Nephron (organoid): ENCODE measurements at regions not wholly inside any gene's neighbourhood (a gene's known extent, or its start where the extent isn't known, plus 50 kb on each side); places are given as distances from the start of the nearest gene placed in this dataset.

Experiments
- H3K27ac Mint-ChIP-seq, 3 experiments: 2 replicates each; pipeline ENCODE4 v1.8.0; 2020; ENCODE audit warnings: mixed read lengths in 3 of 3, mild to moderate bottlenecking in 2 of 3, moderate library complexity in 1 of 3
- H3K27me3 Mint-ChIP-seq: 2 replicates; pipeline ENCODE4 v1.8.0; 2021; ENCODE audit warnings: low read depth, mild to moderate bottlenecking, moderate library complexity, mixed read lengths
- H3K36me3 Mint-ChIP-seq: 2 replicates; pipeline ENCODE4 v1.8.0; 2020; ENCODE audit warnings: low read depth, mixed read lengths
- H3K4me1 Mint-ChIP-seq: 2 replicates; pipeline ENCODE4 v1.8.0; 2020; ENCODE audit warnings: mixed read lengths
- H3K4me3 Mint-ChIP-seq, 3 experiments: 2 replicates each; pipeline ENCODE4 v1.8.0; 2020; ENCODE audit warnings: mild to moderate bottlenecking in 3 of 3, mixed read lengths in 3 of 3, moderate library complexity in 2 of 3
- H3K9me3 Mint-ChIP-seq: 2 replicates; pipeline ENCODE4 v1.8.0; 2020; ENCODE audit warnings: mixed read lengths
- TF ChIP-seq, protein P1 (sequence below), 3 experiments: fragments of 200-600 bp; sonication (generic); IDR thresholded peaks; one replicate each; pipeline ENCODE4 v1.5.0; 2021; ENCODE audit warnings: antibody characterized with exemption in 3 of 3; ENCODE audit not compliant: unreplicated experiment in 3 of 3

DNA sequence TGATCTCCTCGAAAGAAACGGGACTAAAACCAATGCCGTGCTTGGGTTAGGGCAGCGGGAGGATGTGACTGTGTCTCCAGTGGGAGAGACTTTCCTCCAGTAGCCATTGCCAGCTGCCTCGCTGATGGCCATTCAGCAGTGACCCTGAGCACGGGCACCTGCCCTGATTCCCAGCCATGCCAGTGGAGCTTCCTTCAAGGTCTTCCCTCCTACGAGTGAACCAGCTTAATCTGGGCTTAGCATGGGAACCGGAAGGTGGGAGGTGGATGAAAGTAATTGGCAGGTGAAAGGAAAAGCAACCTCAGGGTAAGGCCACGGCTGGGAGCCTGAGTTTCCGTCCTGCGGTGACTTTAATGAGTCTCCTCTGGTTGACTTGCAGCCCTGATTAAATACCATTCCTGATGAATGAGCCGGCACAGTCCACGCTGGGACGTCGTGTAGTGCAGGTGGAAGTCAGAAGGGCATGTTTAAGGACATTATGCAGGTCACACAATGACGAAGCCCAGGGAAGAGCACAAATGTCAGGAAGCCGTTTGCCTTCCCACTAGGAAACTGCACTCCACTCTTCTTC, 813.5 kb downstream of the QKI start:
- H3K9me3 Mint-ChIP-seq: no peaks in the 10 kb centered on the region
- H3K27ac Mint-ChIP-seq: no peak overlapping the region
- no peaks in the 10 kb centered on the region for H3K27me3 Mint-ChIP-seq
- no peaks in the 10 kb centered on the region for H3K4me1 Mint-ChIP-seq
- no peaks in the 10 kb centered on the region for H3K36me3 Mint-ChIP-seq
- no peak overlapping the region for H3K4me3 Mint-ChIP-seq
- TF ChIP-seq, protein P1, sequence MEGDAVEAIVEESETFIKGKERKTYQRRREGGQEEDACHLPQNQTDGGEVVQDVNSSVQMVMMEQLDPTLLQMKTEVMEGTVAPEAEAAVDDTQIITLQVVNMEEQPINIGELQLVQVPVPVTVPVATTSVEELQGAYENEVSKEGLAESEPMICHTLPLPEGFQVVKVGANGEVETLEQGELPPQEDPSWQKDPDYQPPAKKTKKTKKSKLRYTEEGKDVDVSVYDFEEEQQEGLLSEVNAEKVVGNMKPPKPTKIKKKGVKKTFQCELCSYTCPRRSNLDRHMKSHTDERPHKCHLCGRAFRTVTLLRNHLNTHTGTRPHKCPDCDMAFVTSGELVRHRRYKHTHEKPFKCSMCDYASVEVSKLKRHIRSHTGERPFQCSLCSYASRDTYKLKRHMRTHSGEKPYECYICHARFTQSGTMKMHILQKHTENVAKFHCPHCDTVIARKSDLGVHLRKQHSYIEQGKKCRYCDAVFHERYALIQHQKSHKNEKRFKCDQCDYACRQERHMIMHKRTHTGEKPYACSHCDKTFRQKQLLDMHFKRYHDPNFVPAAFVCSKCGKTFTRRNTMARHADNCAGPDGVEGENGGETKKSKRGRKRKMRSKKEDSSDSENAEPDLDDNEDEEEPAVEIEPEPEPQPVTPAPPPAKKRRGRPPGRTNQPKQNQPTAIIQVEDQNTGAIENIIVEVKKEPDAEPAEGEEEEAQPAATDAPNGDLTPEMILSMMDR (IDR thresholded peaks at IDR 0.05; ENCODE audit: unreplicated experiment in 3 of 3): no peak

DNA sequence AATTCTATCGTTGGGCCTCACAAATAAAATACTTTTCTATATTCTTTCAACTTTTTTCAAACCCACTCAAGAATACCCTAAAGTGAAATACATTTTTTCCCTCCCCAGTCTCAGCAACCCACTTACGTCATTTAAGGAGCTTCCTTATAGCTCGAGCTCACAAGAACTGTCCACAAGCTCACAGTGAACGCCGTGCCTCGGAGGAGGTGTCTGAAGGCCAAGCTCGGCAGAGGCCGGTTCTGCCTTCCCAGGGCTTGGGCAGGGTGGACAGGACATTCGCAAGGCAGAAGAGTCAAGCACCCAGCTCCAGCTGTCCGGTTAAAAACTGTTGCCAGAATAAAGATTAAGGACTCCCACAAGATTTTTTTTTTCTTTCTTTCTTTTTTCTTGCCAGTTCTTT, 802.3 kb downstream of the QKI start:
- Mint-ChIP-seq H3K27ac (no peak overlapping the region), H3K4me1 (peaks cover 11% of the 10 kb centered on the region), H3K9me3 (no peaks in the 10 kb centered on the region), H3K4me3 (no peak overlapping the region), H3K27me3 (no peaks in the 10 kb centered on the region), H3K36me3 (no peaks in the 10 kb centered on the region)
- TF ChIP-seq, protein P1 (IDR thresholded peaks at IDR 0.05; ENCODE audit: unreplicated experiment in 3 of 3): no peak

DNA sequence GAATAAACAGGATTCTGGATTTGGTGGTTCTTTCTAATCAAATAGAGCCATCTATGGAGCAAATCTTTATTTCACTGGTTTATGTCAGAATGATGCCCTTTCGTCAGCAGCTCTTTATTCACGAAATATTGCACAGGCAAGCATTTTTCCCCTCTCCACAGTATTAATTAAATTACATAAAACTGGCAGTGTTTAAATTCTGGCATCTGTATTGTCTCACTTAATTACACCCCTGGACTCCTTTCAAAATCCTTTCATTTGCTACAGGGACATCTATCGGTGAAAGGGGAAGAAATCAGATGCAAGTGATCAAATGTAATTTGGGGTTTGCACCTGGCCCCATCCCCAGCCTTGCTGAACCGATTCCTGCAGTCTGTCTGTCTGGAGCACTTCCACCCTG, 801.9 kb downstream of the QKI start:
- Mint-ChIP-seq H3K9me3 (no peaks in the 10 kb centered on the region), H3K27ac (no peak overlapping the region), H3K27me3 (no peaks in the 10 kb centered on the region), H3K4me1 (peaks cover 11% of the 10 kb centered on the region), H3K4me3 (no peak overlapping the region), H3K36me3 (no peaks in the 10 kb centered on the region)
- TF ChIP-seq, protein P1 (IDR thresholded peaks at IDR 0.05; ENCODE audit: unreplicated experiment in 3 of 3): no peak

DNA sequence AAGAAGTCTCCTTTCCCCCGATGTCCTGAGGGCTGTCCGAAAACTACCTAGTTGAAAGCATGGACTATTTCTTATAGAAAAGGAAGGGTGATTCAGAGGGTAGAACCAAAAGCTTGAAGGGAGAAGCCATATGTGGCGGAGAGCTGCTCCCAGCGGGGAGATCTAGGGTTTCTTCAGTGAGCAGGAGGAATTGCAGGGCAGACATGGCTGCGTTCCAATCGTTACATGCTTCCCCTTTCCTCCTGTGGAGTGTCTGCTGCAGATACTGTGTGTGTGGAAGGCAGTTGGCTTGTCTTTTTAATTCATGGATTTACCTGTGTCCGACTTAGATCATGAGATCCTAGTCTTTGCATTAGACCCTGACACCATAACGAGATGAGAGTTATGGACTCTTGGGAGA, 799.5 kb downstream of the QKI start:
- Mint-ChIP-seq H3K9me3 (no peaks in the 10 kb centered on the region), H3K27ac (peak overlapping the region in 1 of 3 experiments; percentile 15), H3K4me1 (peaks cover 11% of the 10 kb centered on the region), H3K27me3 (no peaks in the 10 kb centered on the region), H3K36me3 (no peaks in the 10 kb centered on the region), H3K4me3 (no peak overlapping the region)
- TF ChIP-seq, protein P1 (IDR thresholded peaks at IDR 0.05; ENCODE audit: unreplicated experiment in 3 of 3): no peak

DNA sequence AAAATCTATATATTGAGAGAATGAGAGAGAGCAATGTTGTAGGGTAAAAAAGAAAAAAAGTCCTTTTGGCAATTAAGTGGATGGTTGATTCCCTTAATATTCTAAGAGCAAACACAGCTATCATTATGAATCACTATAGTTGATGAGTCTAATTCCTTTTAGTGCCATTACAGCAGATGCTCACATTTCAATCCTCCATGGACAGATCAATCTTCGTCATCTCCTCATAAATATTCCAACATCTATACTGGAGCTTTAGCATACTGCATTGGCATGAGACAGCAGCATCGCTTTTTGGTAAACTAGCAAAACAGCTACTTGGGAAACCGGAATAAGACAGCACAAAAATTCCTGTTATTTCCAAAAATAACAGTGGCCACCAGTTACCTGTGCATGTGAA, 796.7 kb downstream of the QKI start:
- no peak overlapping the region for H3K27ac Mint-ChIP-seq
- peaks cover 4% of the 10 kb centered on the region for H3K9me3 Mint-ChIP-seq
- no peaks in the 10 kb centered on the region for H3K27me3 Mint-ChIP-seq
- no peaks in the 10 kb centered on the region for H3K4me1 Mint-ChIP-seq
- H3K4me3 Mint-ChIP-seq: no peak overlapping the region
- no peaks in the 10 kb centered on the region for H3K36me3 Mint-ChIP-seq
- TF ChIP-seq, protein P1 (IDR thresholded peaks at IDR 0.05; ENCODE audit: unreplicated experiment in 3 of 3): no peak

DNA sequence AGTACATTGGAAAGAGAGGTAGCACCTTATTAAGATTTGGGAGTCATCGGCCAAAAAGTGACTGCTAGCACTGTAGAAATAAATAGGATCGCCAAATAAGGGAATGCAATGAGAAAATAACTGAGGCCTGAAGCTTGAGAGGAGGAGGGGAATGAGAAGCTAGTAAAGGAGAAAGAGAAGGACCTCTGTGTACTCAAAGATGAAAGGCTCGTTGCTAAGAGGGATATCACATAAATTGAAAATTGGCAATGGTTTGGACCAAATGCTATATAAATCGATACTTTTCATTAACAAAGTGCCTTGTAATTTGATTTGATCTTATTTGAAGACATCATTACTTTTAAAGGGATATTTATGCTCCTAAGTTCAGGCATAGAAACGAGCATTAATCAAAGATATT, 796.3 kb downstream of the QKI start:
- Mint-ChIP-seq H3K4me1 (no peaks in the 10 kb centered on the region), H3K27me3 (peaks cover 1% of the 10 kb centered on the region), H3K36me3 (no peaks in the 10 kb centered on the region), H3K9me3 (peaks cover 8% of the 10 kb centered on the region), H3K27ac (no peak overlapping the region), H3K4me3 (no peak overlapping the region)
- TF ChIP-seq, protein P1 (IDR thresholded peaks at IDR 0.05; ENCODE audit: unreplicated experiment in 3 of 3): no peak
